ENCODE measurements at regions not wholly inside any gene's neighbourhood (a gene's known extent, or its start where the extent isn't known, plus 50 kb on each side); places are given as distances from the start of the nearest gene placed in this dataset.

DNA sequence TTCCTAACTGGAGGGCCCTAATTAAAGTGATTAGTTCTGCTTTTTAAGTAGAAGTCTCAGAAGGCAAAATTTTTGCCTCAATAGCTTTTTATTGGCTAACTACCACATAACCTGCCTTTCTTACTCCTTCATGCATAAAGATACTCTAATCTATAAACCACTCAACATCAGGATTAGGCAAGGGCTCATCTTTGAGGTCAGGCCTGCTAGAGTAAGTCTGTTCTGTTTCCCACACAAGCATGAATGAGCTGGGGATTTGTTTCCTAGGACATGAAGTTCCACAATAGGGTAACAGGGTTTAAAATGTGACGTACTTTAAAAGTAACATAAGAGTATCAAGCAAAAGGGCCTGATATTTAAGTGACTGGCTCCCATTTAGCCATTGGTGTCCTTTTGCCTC lies 522.7 kb upstream of the TYRP1 start:
- H3K4me3 ChIP-seq = no peak overlapping the region
- H3K36me3 ChIP-seq = no peaks in the 10 kb centered on the region
- H3K9me3 ChIP-seq = no peaks in the 10 kb centered on the region
- TF ChIP-seq, protein P1, sequence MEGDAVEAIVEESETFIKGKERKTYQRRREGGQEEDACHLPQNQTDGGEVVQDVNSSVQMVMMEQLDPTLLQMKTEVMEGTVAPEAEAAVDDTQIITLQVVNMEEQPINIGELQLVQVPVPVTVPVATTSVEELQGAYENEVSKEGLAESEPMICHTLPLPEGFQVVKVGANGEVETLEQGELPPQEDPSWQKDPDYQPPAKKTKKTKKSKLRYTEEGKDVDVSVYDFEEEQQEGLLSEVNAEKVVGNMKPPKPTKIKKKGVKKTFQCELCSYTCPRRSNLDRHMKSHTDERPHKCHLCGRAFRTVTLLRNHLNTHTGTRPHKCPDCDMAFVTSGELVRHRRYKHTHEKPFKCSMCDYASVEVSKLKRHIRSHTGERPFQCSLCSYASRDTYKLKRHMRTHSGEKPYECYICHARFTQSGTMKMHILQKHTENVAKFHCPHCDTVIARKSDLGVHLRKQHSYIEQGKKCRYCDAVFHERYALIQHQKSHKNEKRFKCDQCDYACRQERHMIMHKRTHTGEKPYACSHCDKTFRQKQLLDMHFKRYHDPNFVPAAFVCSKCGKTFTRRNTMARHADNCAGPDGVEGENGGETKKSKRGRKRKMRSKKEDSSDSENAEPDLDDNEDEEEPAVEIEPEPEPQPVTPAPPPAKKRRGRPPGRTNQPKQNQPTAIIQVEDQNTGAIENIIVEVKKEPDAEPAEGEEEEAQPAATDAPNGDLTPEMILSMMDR (IDR thresholded peaks at IDR 0.05) = no peak
- TF ChIP-seq POLR2A (IDR thresholded peaks at IDR 0.05) = no peak
- H3K27ac ChIP-seq = no peak overlapping the region
- no peaks in the 10 kb centered on the region for H3K27me3 ChIP-seq
- H3K4me1 ChIP-seq = no peaks in the 10 kb centered on the region
- DNase-seq = no peak

DNA sequence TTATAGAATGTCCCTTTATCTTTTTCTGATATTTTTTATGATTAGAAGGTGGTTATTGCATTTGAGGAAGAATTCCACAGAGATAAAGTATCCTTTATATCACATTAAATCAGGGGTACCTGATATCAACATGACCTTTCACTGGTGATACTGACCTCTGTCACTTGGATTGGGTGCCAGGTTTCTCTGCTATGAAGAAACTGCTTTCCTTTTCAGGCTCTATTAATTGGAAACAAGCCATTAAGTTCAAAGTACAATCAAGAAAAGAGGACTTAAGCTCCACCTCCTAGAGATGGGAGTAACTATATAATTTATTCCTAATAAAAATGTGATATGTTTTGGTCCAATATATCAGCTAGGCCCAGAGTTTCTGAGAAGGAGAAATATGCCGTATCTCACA lies 514.6 kb upstream of the TYRP1 start:
- Histone ChIP-seq H3K9me3 (no peaks in the 10 kb centered on the region), H3K27ac (no peak overlapping the region), H3K27me3 (no peaks in the 10 kb centered on the region), H3K4me1 (no peaks in the 10 kb centered on the region), H3K4me3 (no peak overlapping the region), H3K36me3 (no peaks in the 10 kb centered on the region)
- DNase-seq = no peak
- TF ChIP-seq, protein P1 (IDR thresholded peaks at IDR 0.05) = no peak
- no peak for TF ChIP-seq POLR2A (IDR thresholded peaks at IDR 0.05)

DNA sequence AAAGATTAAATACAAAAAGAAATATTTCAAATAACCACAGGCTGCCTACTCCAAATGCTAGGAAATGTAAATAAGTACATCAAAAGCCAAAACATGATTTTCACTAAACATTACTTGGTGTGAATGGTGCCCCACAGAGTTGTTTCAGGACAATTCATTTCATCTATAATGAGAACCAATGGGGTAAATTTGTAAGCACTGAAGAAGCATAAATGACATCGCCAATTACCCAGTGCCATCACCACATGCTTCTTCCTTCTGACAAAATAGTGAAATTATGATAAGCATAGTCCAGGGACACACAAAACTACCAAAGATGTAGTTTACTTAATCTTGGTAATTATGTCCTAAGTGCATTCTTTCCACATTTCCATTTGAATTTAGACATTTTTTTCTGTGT lies 510.4 kb upstream of the TYRP1 start:
- Histone ChIP-seq H3K36me3 (no peaks in the 10 kb centered on the region), H3K27me3 (no peaks in the 10 kb centered on the region), H3K4me1 (no peaks in the 10 kb centered on the region), H3K27ac (no peak overlapping the region), H3K9me3 (no peaks in the 10 kb centered on the region), H3K4me3 (no peak overlapping the region)
- TF ChIP-seq, protein P1 (IDR thresholded peaks at IDR 0.05) = no peak
- TF ChIP-seq POLR2A (IDR thresholded peaks at IDR 0.05) = no peak
- no peak for DNase-seq

DNA sequence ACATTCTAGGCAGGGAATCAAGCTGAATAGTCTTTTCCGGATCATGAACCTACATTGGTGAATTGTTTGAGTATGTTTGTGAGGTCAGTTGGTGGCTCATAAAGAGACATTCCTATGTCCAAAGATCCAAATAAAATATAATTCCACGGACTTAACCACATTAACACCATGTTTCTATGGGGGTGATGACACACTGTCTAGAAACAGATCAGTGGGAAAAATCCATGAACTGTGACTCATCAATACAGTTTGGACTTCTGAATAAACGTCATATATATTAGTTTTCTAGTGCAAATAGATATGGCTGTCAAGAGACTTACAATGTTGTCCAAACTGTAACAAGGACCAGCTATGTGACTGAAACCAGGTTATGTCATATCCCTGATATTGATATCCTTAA lies 509.9 kb upstream of the TYRP1 start:
- TF ChIP-seq, protein P1 (IDR thresholded peaks at IDR 0.05) = no peak
- TF ChIP-seq POLR2A (IDR thresholded peaks at IDR 0.05) = no peak
- H3K4me3 ChIP-seq = no peak overlapping the region
- no peaks in the 10 kb centered on the region for H3K27me3 ChIP-seq
- no peaks in the 10 kb centered on the region for H3K4me1 ChIP-seq
- H3K27ac ChIP-seq = no peak overlapping the region
- DNase-seq = no peak
- H3K36me3 ChIP-seq = no peaks in the 10 kb centered on the region
- H3K9me3 ChIP-seq = no peaks in the 10 kb centered on the region

DNA sequence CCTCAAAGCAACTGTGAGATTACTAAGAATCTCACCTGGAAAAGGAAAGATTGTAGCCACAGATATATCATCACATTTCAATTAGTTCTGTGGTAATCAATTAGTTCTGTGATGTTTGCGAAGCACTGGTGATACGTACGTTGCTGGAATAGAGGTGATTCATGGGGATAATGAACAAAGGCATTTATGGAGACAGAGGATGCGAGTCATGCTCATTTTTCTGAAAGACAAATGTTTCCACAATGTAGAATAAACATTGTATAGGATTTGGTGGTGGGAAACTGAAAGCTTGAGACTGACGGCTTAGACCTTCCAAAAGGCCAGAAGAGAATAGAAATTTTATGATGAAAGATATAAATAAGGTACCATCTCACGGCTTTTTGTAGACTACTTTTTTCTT lies 507.3 kb upstream of the TYRP1 start:
- no peaks in the 10 kb centered on the region for H3K27me3 ChIP-seq
- H3K27ac ChIP-seq = no peak overlapping the region
- TF ChIP-seq, protein P1 (IDR thresholded peaks at IDR 0.05) = no peak
- TF ChIP-seq POLR2A (IDR thresholded peaks at IDR 0.05) = no peak
- H3K36me3 ChIP-seq = no peaks in the 10 kb centered on the region
- H3K4me1 ChIP-seq = no peaks in the 10 kb centered on the region
- no peak overlapping the region for H3K4me3 ChIP-seq
- DNase-seq = no peak
- H3K9me3 ChIP-seq = no peaks in the 10 kb centered on the region

DNA sequence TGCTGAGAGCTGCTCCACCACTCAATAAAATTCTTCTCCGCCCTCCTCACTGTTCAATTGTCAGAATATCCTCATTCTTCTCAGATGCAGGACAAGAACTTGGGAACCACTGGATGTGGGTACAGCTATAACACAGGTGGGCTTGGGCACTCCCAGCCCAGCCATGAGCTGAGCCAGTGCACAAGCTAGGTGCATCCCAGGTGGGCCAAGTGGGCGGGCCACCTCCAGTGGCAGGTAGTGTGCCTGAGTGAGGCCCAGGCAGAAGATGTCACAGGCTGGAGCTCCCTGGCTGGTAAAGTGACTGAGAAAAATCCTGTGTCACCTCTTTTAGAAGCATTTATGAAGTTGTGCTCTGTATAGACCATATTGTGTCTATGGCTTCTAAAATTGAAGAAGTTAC lies 501.6 kb upstream of the TYRP1 start:
- no peaks in the 10 kb centered on the region for H3K4me1 ChIP-seq
- H3K27ac ChIP-seq = no peak overlapping the region
- TF ChIP-seq, protein P1 (IDR thresholded peaks at IDR 0.05) = no peak
- no peak for TF ChIP-seq POLR2A (IDR thresholded peaks at IDR 0.05)
- no peak overlapping the region for H3K4me3 ChIP-seq
- no peaks in the 10 kb centered on the region for H3K36me3 ChIP-seq
- no peak for DNase-seq
- H3K27me3 ChIP-seq = no peaks in the 10 kb centered on the region
- no peaks in the 10 kb centered on the region for H3K9me3 ChIP-seq
